Thyroid gland (tissue), 4 donors: ENCODE measurements at regions not wholly inside any gene's neighbourhood (a gene's known extent, or its start where the extent isn't known, plus 50 kb on each side); places are given as distances from the start of the nearest gene placed in this dataset.

Experiments
- CTCF ChIP-seq, 6 experiments: fragments of 200-600 bp in 3 of 6; fragments of 450-650 bp in 3 of 6; sonication (generic) in 3 of 6; IDR thresholded peaks; one replicate each; pipeline ENCODE4 v1.5.1; 2016 to 2019; ENCODE audit warnings: antibody characterized with exemption in 6 of 6, mild to moderate bottlenecking in 2 of 6, inconsistent platforms in 1 of 6, moderate library complexity in 1 of 6
- POLR2A ChIP-seq, 2 donors: fragments of 450-650 bp; IDR thresholded peaks; one replicate each; pipeline ENCODE4 v1.6.1; 2017; ENCODE audit warnings: antibody characterized with exemption in 2 of 2, mild to moderate bottlenecking in 2 of 2, moderate library complexity in 1 of 2

- TF ChIP-seq CTCF (IDR thresholded peaks at IDR 0.05): no peak
- no peak for TF ChIP-seq POLR2A (IDR thresholded peaks at IDR 0.05)
Observed at GRCh38 chr18:26756556-26756955, 109.0 kb downstream of the AQP4 start.
